H9 (cell line): ENCODE measurements at regions not wholly inside any gene's neighbourhood (a gene's known extent, or its start where the extent isn't known, plus 50 kb on each side); places are given as distances from the start of the nearest gene placed in this dataset.

Source experiments
- DNase-seq: peaks from one replicate; pipeline ENCODE4 v3.0.0-alpha.2; 2017
- H2AFZ ChIP-seq: one replicate; pipeline ENCODE4 v1.6.1; 2013; ENCODE audit warnings: mild to moderate bottlenecking, low read length, control low read depth, moderate library complexity
- H2AK5ac ChIP-seq: 2 replicates; pipeline ENCODE4 v1.6.1; 2013; ENCODE audit warnings: low read length, control low read depth, mixed read lengths; ENCODE audit not compliant: insufficient read length
- H2BK120ac ChIP-seq: one replicate; pipeline ENCODE4 v1.6.1; 2013; ENCODE audit warnings: low read depth, mild to moderate bottlenecking, low read length, control low read depth, inconsistent platforms; ENCODE audit not compliant: poor library complexity, severe bottlenecking
- H2BK12ac ChIP-seq: 2 replicates; pipeline ENCODE4 v1.6.1; 2013; ENCODE audit warnings: low read length, control low read depth, mixed read lengths, low read depth; ENCODE audit not compliant: insufficient read length
- H2BK15ac ChIP-seq: 2 replicates; pipeline ENCODE4 v1.6.1; 2013; ENCODE audit warnings: low read depth, low read length, control low read depth
- H2BK20ac ChIP-seq: one replicate; pipeline ENCODE4 v1.6.1; 2013; ENCODE audit warnings: low read depth, mild to moderate bottlenecking, low read length, control low read depth, inconsistent platforms; ENCODE audit not compliant: poor library complexity, severe bottlenecking
- H2BK5ac ChIP-seq: 2 replicates; pipeline ENCODE4 v1.6.1; 2013; ENCODE audit warnings: low read length, control low read depth, mixed read lengths; ENCODE audit not compliant: insufficient read length
- H3K14ac ChIP-seq: 2 replicates; pipeline ENCODE4 v1.6.1; 2013; ENCODE audit warnings: low read length, control low read depth; ENCODE audit not compliant: insufficient read depth
- H3K18ac ChIP-seq: 2 replicates; pipeline ENCODE4 v1.6.1; 2013; ENCODE audit warnings: low read depth, mild to moderate bottlenecking, mixed read lengths, low read length, control low read depth; ENCODE audit not compliant: insufficient read length
- H3K23ac ChIP-seq: 2 replicates; pipeline ENCODE4 v1.6.1; 2013; ENCODE audit warnings: low read length, control low read depth, mixed read lengths, low read depth; ENCODE audit not compliant: insufficient read length
- H3K23me2 ChIP-seq: 2 replicates; pipeline ENCODE4 v1.6.1; 2013; ENCODE audit warnings: low read depth, mild to moderate bottlenecking, mixed read lengths, low read length, control low read depth; ENCODE audit not compliant: insufficient read length, poor library complexity, severe bottlenecking
- H3K27ac ChIP-seq: 2 replicates; pipeline ENCODE4 v1.5.1; 2013; ENCODE audit warnings: low read length, control low read depth, mixed read lengths, low read depth; ENCODE audit not compliant: insufficient read length
- H3K27me3 ChIP-seq: 2 replicates; pipeline ENCODE4 v1.6.1; 2013; ENCODE audit warnings: low read length, control low read depth, inconsistent platforms; ENCODE audit not compliant: insufficient read depth
- H3K4ac ChIP-seq: 2 replicates; pipeline ENCODE4 v1.6.1; 2013; ENCODE audit warnings: low read depth, mild to moderate bottlenecking, control low read depth, inconsistent platforms, low read length, moderate library complexity
- H3K4me1 ChIP-seq: 2 replicates; pipeline ENCODE4 v1.6.1; 2013; ENCODE audit warnings: low read length, control low read depth, inconsistent platforms; ENCODE audit not compliant: insufficient read depth
- H3K4me2 ChIP-seq: 2 replicates; pipeline ENCODE4 v1.6.1; 2013; ENCODE audit warnings: low read length, control low read depth, mixed read lengths; ENCODE audit not compliant: insufficient read length, insufficient read depth
- H3K56ac ChIP-seq: 2 replicates; pipeline ENCODE4 v1.6.1; 2013; ENCODE audit warnings: low read depth, mild to moderate bottlenecking, mixed read lengths, low read length, control low read depth; ENCODE audit not compliant: insufficient read length
- H3K79me1 ChIP-seq: 2 replicates; pipeline ENCODE4 v1.6.1; 2013; ENCODE audit warnings: low read depth, mild to moderate bottlenecking, moderate library complexity, low read length, control low read depth, inconsistent platforms; ENCODE audit not compliant: insufficient read depth, poor library complexity, severe bottlenecking
- H3K79me2 ChIP-seq: 2 replicates; pipeline ENCODE4 v1.6.1; 2013; ENCODE audit warnings: low read length, control low read depth, inconsistent platforms; ENCODE audit not compliant: insufficient read depth
- H3K9ac ChIP-seq: 2 replicates; pipeline ENCODE4 v1.6.1; 2013; ENCODE audit warnings: low read length, control low read depth, mixed read lengths; ENCODE audit not compliant: insufficient read length; ENCODE audit errors: extremely low read depth
- H3K9me3 ChIP-seq: one replicate; pipeline ENCODE4 v1.6.1; 2013; ENCODE audit warnings: low read depth, low read length, inconsistent platforms; ENCODE audit not compliant: control insufficient read depth
- H3T11ph ChIP-seq: one replicate; pipeline ENCODE4 v1.6.1; 2013; ENCODE audit warnings: mild to moderate bottlenecking, low read length, control low read depth, inconsistent platforms
- H4K20me1 ChIP-seq: one replicate; pipeline ENCODE4 v1.6.1; 2013; ENCODE audit not compliant: control insufficient read depth, insufficient read length, insufficient read depth
- H4K5ac ChIP-seq: 2 replicates; pipeline ENCODE4 v1.6.1; 2013; ENCODE audit warnings: low read depth, mild to moderate bottlenecking, mixed read lengths, low read length, control low read depth; ENCODE audit not compliant: insufficient read length
- H4K8ac ChIP-seq: replicated peaks from 2 replicates; pipeline ENCODE4 v1.6.1; 2013; ENCODE audit warnings: low read length, control low read depth, mixed read lengths, low read depth; ENCODE audit not compliant: insufficient read length
- H4K91ac ChIP-seq: 2 replicates; pipeline ENCODE4 v1.6.1; 2013; ENCODE audit warnings: low read depth, mild to moderate bottlenecking, moderate library complexity, mixed read lengths, low read length, control low read depth; ENCODE audit not compliant: insufficient read length
- H3K27ac Mint-ChIP-seq, 3 experiments: 2 replicates in 2 of 3; 3 replicates in 1 of 3; pipeline ENCODE4 v1.8.0; 2020 to 2021; ENCODE audit warnings: mixed read lengths in 3 of 3, mild to moderate bottlenecking in 1 of 3, moderate library complexity in 1 of 3
- H3K27me3 Mint-ChIP-seq: 2 replicates; pipeline ENCODE4 v1.8.0; 2021; ENCODE audit warnings: low read depth, mild to moderate bottlenecking, moderate library complexity, mixed read lengths
- H3K36me3 Mint-ChIP-seq, 3 experiments: 2 replicates in 2 of 3; 3 replicates in 1 of 3; pipeline ENCODE4 v1.8.0; 2020 to 2021; ENCODE audit warnings: low read depth in 3 of 3, mixed read lengths in 3 of 3; ENCODE audit not compliant: insufficient read depth in 1 of 3
- H3K4me1 Mint-ChIP-seq, 2 experiments: 2 replicates each; pipeline ENCODE4 v1.8.0; 2020; ENCODE audit warnings: mixed read lengths in 2 of 2
- H3K4me3 Mint-ChIP-seq, 2 experiments: 2 replicates in 1 of 2; 3 replicates in 1 of 2; pipeline ENCODE4 v1.8.0; 2020 to 2021; ENCODE audit warnings: mild to moderate bottlenecking in 2 of 2, mixed read lengths in 2 of 2, moderate library complexity in 1 of 2
- H3K9me3 Mint-ChIP-seq, 2 experiments: 2 replicates in 1 of 2; 3 replicates in 1 of 2; pipeline ENCODE4 v1.8.0; 2020; ENCODE audit warnings: mild to moderate bottlenecking in 2 of 2, mixed read lengths in 2 of 2, moderate library complexity in 1 of 2
- WGBS: extraction: QIAGEN DNeasy Blood & Tissue Kit; methylation state at CpG from one replicate; pipeline ENCODE4 v1.1.7; 2013; ENCODE audit warnings: missing lambda C conversion rate, low lambda C conversion rate, mixed read lengths; ENCODE audit not compliant: insufficient read length; ENCODE audit errors: extremely low coverage; 5-methylcytosine and 5-hydroxymethylcytosine counted together
- TF ChIP-seq, protein P1 (sequence below): fragments of 200-600 bp; sonication (generic); conservative IDR thresholded peaks from 3 replicates; pipeline ENCODE4 v1.8.0; 2021; ENCODE audit warnings: antibody characterized with exemption, mild to moderate bottlenecking

GRCh38 chr3:64349551-64349950, 124.3 kb upstream of the PRICKLE2 start:
- WGBS, result no CpG with 5 or more reads among the region's 6 CpGs
- H3K4me3 Mint-ChIP-seq, result no peak overlapping the region

More at GRCh38 chr3:64349551-64349950, 124.3 kb upstream of the PRICKLE2 start:
- H4K20me1 ChIP-seq, result no peaks in the 10 kb centered on the region
- no peak overlapping the region for H2AK5ac ChIP-seq
- H4K91ac ChIP-seq, result no peak overlapping the region
- H3K14ac ChIP-seq, result no peak overlapping the region
- no peaks in the 10 kb centered on the region for H3K9me3 Mint-ChIP-seq
- H2BK120ac ChIP-seq, result no peak overlapping the region
- no peak overlapping the region for H4K8ac ChIP-seq
- H3K4me1 Mint-ChIP-seq, result peaks cover 21 to 24% of the 10 kb centered on the region in 2 experiments
- H3K27me3 Mint-ChIP-seq, result 0 out of 2 replicates have a peak, but pooled peaks cover 2% of the 10 kb centered on the region
- no peak overlapping the region for H2BK12ac ChIP-seq
- no peak overlapping the region for H3K23ac ChIP-seq
- no peak overlapping the region for H2BK5ac ChIP-seq
- no peak overlapping the region for H2BK15ac ChIP-seq
- no peaks in the 10 kb centered on the region for H3K9me3 ChIP-seq
- H3K18ac ChIP-seq, result no peak overlapping the region
- no peak overlapping the region for H3K4ac ChIP-seq
- no peaks in the 10 kb centered on the region for H3K23me2 ChIP-seq
- no peaks in the 10 kb centered on the region for H3K79me1 ChIP-seq
- H3K27ac ChIP-seq, result no peak overlapping the region
- no peaks in the 10 kb centered on the region for H3K27me3 ChIP-seq
- no peak overlapping the region for H2AFZ ChIP-seq
- no peak overlapping the region for H3K4me2 ChIP-seq
- no peak overlapping the region for H3K9ac ChIP-seq
- TF ChIP-seq, protein P1, sequence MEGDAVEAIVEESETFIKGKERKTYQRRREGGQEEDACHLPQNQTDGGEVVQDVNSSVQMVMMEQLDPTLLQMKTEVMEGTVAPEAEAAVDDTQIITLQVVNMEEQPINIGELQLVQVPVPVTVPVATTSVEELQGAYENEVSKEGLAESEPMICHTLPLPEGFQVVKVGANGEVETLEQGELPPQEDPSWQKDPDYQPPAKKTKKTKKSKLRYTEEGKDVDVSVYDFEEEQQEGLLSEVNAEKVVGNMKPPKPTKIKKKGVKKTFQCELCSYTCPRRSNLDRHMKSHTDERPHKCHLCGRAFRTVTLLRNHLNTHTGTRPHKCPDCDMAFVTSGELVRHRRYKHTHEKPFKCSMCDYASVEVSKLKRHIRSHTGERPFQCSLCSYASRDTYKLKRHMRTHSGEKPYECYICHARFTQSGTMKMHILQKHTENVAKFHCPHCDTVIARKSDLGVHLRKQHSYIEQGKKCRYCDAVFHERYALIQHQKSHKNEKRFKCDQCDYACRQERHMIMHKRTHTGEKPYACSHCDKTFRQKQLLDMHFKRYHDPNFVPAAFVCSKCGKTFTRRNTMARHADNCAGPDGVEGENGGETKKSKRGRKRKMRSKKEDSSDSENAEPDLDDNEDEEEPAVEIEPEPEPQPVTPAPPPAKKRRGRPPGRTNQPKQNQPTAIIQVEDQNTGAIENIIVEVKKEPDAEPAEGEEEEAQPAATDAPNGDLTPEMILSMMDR, result no peak
- no peak overlapping the region for H3T11ph ChIP-seq
- H2BK20ac ChIP-seq, result no peak overlapping the region
- H3K36me3 Mint-ChIP-seq, result no peaks in the 10 kb centered on the region
- no peaks in the 10 kb centered on the region; the same call in 1 of the 2 replicates for H3K4me1 ChIP-seq
- DNase-seq, result no peak
- no peak overlapping the region for H4K5ac ChIP-seq
- H3K79me2 ChIP-seq, result no peaks in the 10 kb centered on the region
- no peak overlapping the region for H3K27ac Mint-ChIP-seq
- no peak overlapping the region for H3K56ac ChIP-seq
